SK-N-SH (cell line): ENCODE measurements at regions not wholly inside any gene's neighbourhood (a gene's known extent, or its start where the extent isn't known, plus 50 kb on each side); places are given as distances from the start of the nearest gene placed in this dataset.

Experiments used
- CTCF ChIA-PET: fragments of 300-600, 350-600 bp; formaldehyde crosslinking; extraction: SDS; loops from one replicate; lab custom pipeline; 2021; lab: Yijun Ruan, JAX
- POLR2A ChIA-PET: fragments of 350-600 bp; sonication (Branson Sonifier 250); formaldehyde crosslinking; extraction: SDS; loops from one replicate; lab custom pipeline; 2020; ENCODE audit warnings: antibody characterized with exemption, inconsistent platforms; lab: Yijun Ruan, JAX
- DNase-seq: peaks from one replicate; pipeline ENCODE4 v3.0.0; 2012
- H2AFZ ChIP-seq: fragments of 200-600 bp; sonication (generic); 2 replicates; pipeline ENCODE4 v1.8.1; 2016; ENCODE audit warnings: antibody characterized with exemption, mild to moderate bottlenecking, low read depth
- H3F3A ChIP-seq: fragments of 200-600 bp; sonication (generic); replicated peaks from 2 replicates; pipeline ENCODE3; 2016; ENCODE audit warnings: antibody characterized with exemption, mild to moderate bottlenecking; ENCODE audit not compliant: insufficient read depth
- H3K27ac ChIP-seq, 2 experiments: fragments of 200-500 bp in 1 of 2; fragments of 200-600 bp in 1 of 2; sonication (Bioruptor generic) in 1 of 2; sonication (generic), shearing (Covaris generic) in 1 of 2; 2 replicates each; pipeline versions ENCODE4 v1.5.1 to v1.6.1; 2014 to 2016; ENCODE audit warnings: low read depth in 2 of 2, inconsistent platforms in 1 of 2, low read length in 1 of 2, mild to moderate bottlenecking in 1 of 2, mixed read lengths in 1 of 2
- H3K27me3 ChIP-seq: fragments of 200-600 bp; sonication (generic), shearing (Covaris generic); 2 replicates; pipeline ENCODE4 v1.6.1; 2016; ENCODE audit warnings: mixed run types; ENCODE audit not compliant: insufficient read depth
- H3K36me3 ChIP-seq, 2 experiments: fragments of 200-500 bp in 1 of 2; fragments of 200-600 bp in 1 of 2; sonication (Bioruptor generic) in 1 of 2; sonication (generic) in 1 of 2; replicated peaks in 1 of 2; 2 replicates each; pipeline versions ENCODE3 to v1.5.1; 2014 to 2016; ENCODE audit warnings: low read length in 1 of 2, mild to moderate bottlenecking in 1 of 2; ENCODE audit not compliant: insufficient read depth in 2 of 2, control insufficient read depth in 1 of 2
- H3K4me1 ChIP-seq, 2 experiments: fragments of 200-500 bp in 1 of 2; fragments of 200-600 bp in 1 of 2; sonication (Bioruptor generic) in 1 of 2; sonication (generic), shearing (Covaris generic) in 1 of 2; 2 replicates each; pipeline versions ENCODE4 v1.5.1 to v1.6.1; 2014 to 2016; ENCODE audit warnings: low read depth in 1 of 2, low read length in 1 of 2, mixed run types in 1 of 2; ENCODE audit not compliant: insufficient read depth in 2 of 2, control insufficient read depth in 1 of 2
- H3K4me2 ChIP-seq: fragments of 200-600 bp; sonication (generic), shearing (Covaris generic); 2 replicates; pipeline ENCODE4 v1.6.1; 2017; ENCODE audit warnings: mixed run types
- H3K4me3 ChIP-seq, 2 experiments: fragments of 200-500 bp in 1 of 2; fragments of 200-600 bp in 1 of 2; sonication (Bioruptor generic) in 1 of 2; sonication (generic), shearing (Covaris generic) in 1 of 2; 2 replicates each; pipeline versions ENCODE4 v1.5.1 to v1.8.1; 2014 to 2016; ENCODE audit warnings: low read depth in 2 of 2, inconsistent platforms in 1 of 2, low read length in 1 of 2, mild to moderate bottlenecking in 1 of 2, mixed read lengths in 1 of 2, moderate library complexity in 1 of 2
- H3K79me2 ChIP-seq: fragments of 200-600 bp; sonication (generic); 2 replicates; pipeline ENCODE4 v1.8.1; 2017; ENCODE audit warnings: mild to moderate bottlenecking; ENCODE audit not compliant: insufficient read depth
- H3K9ac ChIP-seq: fragments of 200-600 bp; sonication (generic); 2 replicates; pipeline ENCODE4 v1.6.1; 2017; ENCODE audit warnings: mixed run types
- H3K9me2 ChIP-seq: fragments of 200-600 bp; sonication (generic); 2 replicates; pipeline ENCODE4 v1.6.1; 2017; ENCODE audit warnings: mixed run types
- H3K9me3 ChIP-seq: fragments of 200-600 bp; sonication (generic); 2 replicates; pipeline ENCODE4 v1.6.1; 2017; ENCODE audit warnings: mixed run types, mild to moderate bottlenecking, moderate library complexity
- H4K20me1 ChIP-seq: fragments of 200-600 bp; sonication (generic); 2 replicates; pipeline ENCODE4 v1.6.1; 2017; ENCODE audit warnings: mild to moderate bottlenecking, mixed run types; ENCODE audit not compliant: insufficient read depth
- ELF1 ChIP-seq: IDR thresholded peaks from 2 replicates; pipeline ENCODE4 v1.4.0; 2012
- EZH2phosphoT487 ChIP-seq: fragments of 200-600 bp; sonication (generic); IDR thresholded peaks from 2 replicates; pipeline ENCODE4 v1.6.1; 2017; ENCODE audit warnings: low read depth, mixed run types, mild to moderate bottlenecking, antibody characterized with exemption, moderate library complexity, borderline replicate concordance
- FOSL2 ChIP-seq: IDR thresholded peaks from 2 replicates; pipeline ENCODE4 v1.4.0; 2012; ENCODE audit warnings: low read depth, mild to moderate bottlenecking, moderate library complexity, borderline replicate concordance
- GABPA ChIP-seq: IDR thresholded peaks from 2 replicates; pipeline ENCODE4 v1.4.0; 2012; ENCODE audit warnings: low read depth, mild to moderate bottlenecking
- MEF2A ChIP-seq: IDR thresholded peaks from 2 replicates; pipeline ENCODE4 v1.4.0; 2012; ENCODE audit warnings: low read depth, borderline replicate concordance
- NRF1 ChIP-seq: IDR thresholded peaks from 2 replicates; pipeline ENCODE4 v1.6.1; 2012; ENCODE audit warnings: low read depth, mild to moderate bottlenecking, low read length
- RCOR1 ChIP-seq: fragments of 150-350 bp; IDR thresholded peaks from 2 replicates; pipeline ENCODE4 v1.6.1; 2017; ENCODE audit warnings: antibody characterized with exemption, low read length
- RFX5 ChIP-seq: IDR thresholded peaks from 2 replicates; pipeline ENCODE4 v1.6.1; 2012; ENCODE audit warnings: mild to moderate bottlenecking, improper control_type of control experiment, low read length
- RXRA ChIP-seq: IDR thresholded peaks from 2 replicates; pipeline ENCODE4 v1.4.0; 2012; ENCODE audit warnings: low read depth, mild to moderate bottlenecking, borderline replicate concordance
- SIN3A ChIP-seq: IDR thresholded peaks from 2 replicates; pipeline ENCODE4 v1.6.1; 2012; ENCODE audit warnings: low read depth, mild to moderate bottlenecking, low read length, moderate library complexity, borderline replicate concordance
- TCF12 ChIP-seq: IDR thresholded peaks from 2 replicates; pipeline ENCODE4 v1.4.0; 2012
- TEAD4 ChIP-seq: IDR thresholded peaks from 2 replicates; pipeline ENCODE4 v1.4.0; 2012; ENCODE audit warnings: mild to moderate bottlenecking, borderline replicate concordance; ENCODE audit not compliant: insufficient read depth
- YY1 ChIP-seq: IDR thresholded peaks from 2 replicates; pipeline ENCODE4 v1.4.0; 2012; ENCODE audit warnings: low read depth, mild to moderate bottlenecking
- WGBS: methylation state at CpG from one replicate; pipeline ENCODE4 v1.1.6; 2017; ENCODE audit warnings: low lambda C conversion rate; 5-methylcytosine and 5-hydroxymethylcytosine counted together
- TF ChIP-seq, protein P1 (sequence below): IDR thresholded peaks from 2 replicates; pipeline ENCODE4 v1.4.0; 2012; ENCODE audit warnings: low read depth, borderline replicate concordance
- TF ChIP-seq, protein P2 (sequence below): IDR thresholded peaks from 2 replicates; pipeline ENCODE4 v1.4.0; 2012; ENCODE audit warnings: low read depth, borderline replicate concordance

DNA sequence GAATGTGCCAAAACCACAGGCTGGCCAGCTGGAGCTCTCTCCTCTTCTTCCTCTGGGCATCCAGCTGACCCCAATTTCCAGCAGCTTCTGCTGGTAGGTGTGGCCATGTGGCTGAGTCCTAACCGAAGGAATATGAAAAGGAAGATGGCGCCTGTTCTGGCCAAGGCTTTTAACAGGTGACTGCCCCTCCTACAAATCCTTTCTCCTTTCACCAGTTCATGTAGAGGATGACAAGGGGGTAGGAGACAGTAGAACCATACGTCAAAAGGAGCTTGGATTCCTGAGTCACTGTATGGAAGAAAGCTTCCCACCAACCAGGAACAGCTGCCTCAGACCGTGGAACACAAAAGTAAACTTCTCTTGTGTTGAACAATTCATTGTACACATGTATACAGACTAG is 316.7 kb upstream of the IGF1R start:
- TF ChIP-seq MEF2A (no peak), NRF1 (no peak), TCF12 (no peak), YY1 (no peak)
- TF ChIP-seq, protein P1, sequence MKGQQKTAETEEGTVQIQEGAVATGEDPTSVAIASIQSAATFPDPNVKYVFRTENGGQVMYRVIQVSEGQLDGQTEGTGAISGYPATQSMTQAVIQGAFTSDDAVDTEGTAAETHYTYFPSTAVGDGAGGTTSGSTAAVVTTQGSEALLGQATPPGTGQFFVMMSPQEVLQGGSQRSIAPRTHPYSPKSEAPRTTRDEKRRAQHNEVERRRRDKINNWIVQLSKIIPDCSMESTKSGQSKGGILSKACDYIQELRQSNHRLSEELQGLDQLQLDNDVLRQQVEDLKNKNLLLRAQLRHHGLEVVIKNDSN: no peak
- TF ChIP-seq, protein P2, sequence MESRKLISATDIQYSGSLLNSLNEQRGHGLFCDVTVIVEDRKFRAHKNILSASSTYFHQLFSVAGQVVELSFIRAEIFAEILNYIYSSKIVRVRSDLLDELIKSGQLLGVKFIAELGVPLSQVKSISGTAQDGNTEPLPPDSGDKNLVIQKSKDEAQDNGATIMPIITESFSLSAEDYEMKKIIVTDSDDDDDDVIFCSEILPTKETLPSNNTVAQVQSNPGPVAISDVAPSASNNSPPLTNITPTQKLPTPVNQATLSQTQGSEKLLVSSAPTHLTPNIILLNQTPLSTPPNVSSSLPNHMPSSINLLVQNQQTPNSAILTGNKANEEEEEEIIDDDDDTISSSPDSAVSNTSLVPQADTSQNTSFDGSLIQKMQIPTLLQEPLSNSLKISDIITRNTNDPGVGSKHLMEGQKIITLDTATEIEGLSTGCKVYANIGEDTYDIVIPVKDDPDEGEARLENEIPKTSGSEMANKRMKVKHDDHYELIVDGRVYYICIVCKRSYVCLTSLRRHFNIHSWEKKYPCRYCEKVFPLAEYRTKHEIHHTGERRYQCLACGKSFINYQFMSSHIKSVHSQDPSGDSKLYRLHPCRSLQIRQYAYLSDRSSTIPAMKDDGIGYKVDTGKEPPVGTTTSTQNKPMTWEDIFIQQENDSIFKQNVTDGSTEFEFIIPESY: no peak
- Histone ChIP-seq H3K36me3 (no peaks in the 10 kb centered on the region), H3K27ac (no peak overlapping the region), H3K4me2 (no peak overlapping the region), H3K4me3 (no peak overlapping the region), H3K27me3 (peaks cover 17% of the 10 kb centered on the region; the same call in 1 of the 2 replicates), H3F3A (no peaks in the 10 kb centered on the region), H3K9ac (no peak overlapping the region), H4K20me1 (no peaks in the 10 kb centered on the region), H3K9me2 (no peaks in the 10 kb centered on the region), H3K79me2 (no peaks in the 10 kb centered on the region), H3K4me1 (no peaks in the 10 kb centered on the region), H3K9me3 (no peaks in the 10 kb centered on the region), H2AFZ (no peak overlapping the region)
- 7% methylated on average over 4 of the region's 4 CpGs for WGBS
- no peak for DNase-seq
- ChIA-PET POLR2A (no interaction called here), CTCF (no interaction called here)

DNA sequence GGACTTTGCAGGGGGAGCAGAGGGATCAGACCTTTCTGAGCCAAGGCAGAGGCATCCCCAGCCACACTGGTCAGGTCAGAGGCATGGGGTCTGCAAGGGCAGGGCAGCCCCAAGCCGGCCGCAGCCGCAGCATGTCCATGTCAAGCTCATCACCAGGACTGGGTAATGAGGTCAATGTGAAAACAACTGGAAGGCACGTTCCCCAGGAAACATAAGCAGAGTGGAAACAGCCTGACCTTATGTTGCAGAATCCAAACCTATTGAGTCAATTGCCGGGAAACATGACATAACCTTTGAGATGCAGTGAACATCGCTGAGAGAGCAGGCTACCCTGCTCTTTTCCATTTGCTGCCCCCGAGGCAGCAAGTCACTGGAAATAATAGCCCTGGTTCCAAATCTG is 315.1 kb upstream of the IGF1R start:
- H3K9ac ChIP-seq: no peak overlapping the region
- H4K20me1 ChIP-seq: no peaks in the 10 kb centered on the region
- H3K4me1 ChIP-seq: no peaks in the 10 kb centered on the region
- peaks cover 17% of the 10 kb centered on the region; the same call in 1 of the 2 replicates for H3K27me3 ChIP-seq
- no peaks in the 10 kb centered on the region for H3K9me3 ChIP-seq
- TF ChIP-seq SIN3A: no peak
- no peak for TF ChIP-seq ELF1
- TF ChIP-seq TEAD4: no peak
- no peak for TF ChIP-seq RCOR1
- TF ChIP-seq TCF12: no peak
- TF ChIP-seq EZH2phosphoT487: no peak
- no peak for TF ChIP-seq RFX5
- TF ChIP-seq YY1: no peak
- TF ChIP-seq GABPA: no peak
- TF ChIP-seq FOSL2: no peak
- TF ChIP-seq RXRA: no peak
- no peak overlapping the region for H3K4me2 ChIP-seq
- no peak for DNase-seq
- ChIA-PET POLR2A (no interaction called here), CTCF (interaction anchor here (0.9 to 1.0 kb wide), 2 partner anchors 25 to 40 kb away, joined by 3 read pairs; no protein-coding TSS in a partner anchor)
- H3K79me2 ChIP-seq: no peaks in the 10 kb centered on the region
- no peaks in the 10 kb centered on the region for H3K36me3 ChIP-seq
- no peak overlapping the region for H3K27ac ChIP-seq
- no peaks in the 10 kb centered on the region for H3K9me2 ChIP-seq
- no peak overlapping the region for H2AFZ ChIP-seq
- 0% methylated on average over 7 of the region's 7 CpGs for WGBS
- no peak overlapping the region for H3K4me3 ChIP-seq
- H3F3A ChIP-seq: no peaks in the 10 kb centered on the region
